Stimulated activated CD8-positive, alpha-beta memory T cell treated with anti-CD3 and anti-CD28 coated beads, Interleukin-4, amount 100 ng/mL, for 4 hours (primary cell): ENCODE measurements at regions not wholly inside any gene's neighbourhood (a gene's known extent, or its start where the extent isn't known, plus 50 kb on each side); places are given as distances from the start of the nearest gene placed in this dataset.

Source experiments
- DNase-seq, 2 donors: peaks; one replicate each; pipeline ENCODE4 v3.0.0-alpha.2; 2020; ENCODE audit warnings: low read depth in 2 of 2, low spot score in 1 of 2

- no peak for DNase-seq
These were observed 907.6 kb downstream of the EPHA4 start for GRCh38 chr2:220664272-220665107.

DNA sequence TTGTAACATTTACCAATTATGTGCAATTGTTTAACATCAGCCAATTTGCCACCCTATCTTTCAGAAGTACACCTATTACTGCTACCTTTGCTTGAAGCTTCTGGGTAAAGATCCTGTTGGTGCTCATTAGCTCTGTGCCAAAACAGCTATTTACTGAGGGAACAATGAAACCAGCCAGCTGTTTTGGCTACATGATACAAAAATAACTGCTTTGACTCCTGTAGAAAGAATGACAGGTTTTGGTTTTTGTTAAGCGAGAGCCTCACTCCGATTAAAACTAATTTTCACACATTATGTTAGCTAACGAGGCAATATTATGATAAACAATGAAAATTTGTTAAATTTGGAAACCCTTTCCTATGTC lies 907.0 kb downstream of the EPHA4 start:
- DNase-seq, result no peak

DNA sequence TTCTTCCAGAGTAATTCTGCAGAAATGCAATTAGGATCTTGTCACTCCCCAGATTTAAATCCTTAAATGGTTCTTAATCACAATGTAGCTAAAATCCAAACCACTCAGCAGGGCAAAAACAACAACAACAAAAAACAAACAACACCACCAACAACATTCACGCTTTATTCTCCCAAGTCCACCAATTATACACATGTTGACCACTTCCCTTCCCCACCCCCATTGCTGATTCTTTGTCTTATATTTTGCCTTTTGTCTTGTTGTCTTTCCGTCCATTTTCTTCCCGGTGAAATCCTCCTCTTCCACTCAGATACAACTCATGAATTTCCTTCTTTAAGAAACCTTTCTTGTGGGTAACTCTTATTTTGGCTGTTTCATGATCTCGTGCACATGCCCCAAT lies 902.8 kb downstream of the EPHA4 start:
- no peak for DNase-seq

GRCh38 chr2:220670511-220670910 lies 901.6 kb downstream of the EPHA4 start:
- no peak for DNase-seq

- no peak for DNase-seq
These were observed 898.8 kb downstream of the EPHA4 start for GRCh38 chr2:220673151-220673874.

GRCh38 chr2:220674033-220674432 lies 898.1 kb downstream of the EPHA4 start:
- DNase-seq, result no peak

- no peak for DNase-seq
These were observed 895.4 kb downstream of the EPHA4 start for GRCh38 chr2:220676695-220677094.

DNA sequence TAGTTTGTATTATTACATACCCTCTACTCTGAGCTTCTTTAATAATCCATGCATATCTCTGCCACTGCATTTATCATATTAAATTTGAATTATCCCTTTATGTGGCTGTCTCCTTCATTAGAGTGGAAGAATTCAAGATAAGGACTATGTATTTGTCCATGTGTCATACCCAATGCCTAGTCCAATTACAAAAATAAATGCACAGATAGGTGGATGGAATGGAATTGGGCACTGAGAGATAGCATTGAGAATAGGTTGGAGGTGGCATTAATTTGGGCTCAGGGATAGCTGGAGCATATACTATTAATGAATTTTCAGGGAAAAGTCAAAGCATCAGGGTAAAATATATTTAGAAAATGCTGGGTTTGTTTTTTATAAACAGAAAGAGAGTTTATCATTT lies 893.2 kb downstream of the EPHA4 start:
- no peak for DNase-seq

DNA sequence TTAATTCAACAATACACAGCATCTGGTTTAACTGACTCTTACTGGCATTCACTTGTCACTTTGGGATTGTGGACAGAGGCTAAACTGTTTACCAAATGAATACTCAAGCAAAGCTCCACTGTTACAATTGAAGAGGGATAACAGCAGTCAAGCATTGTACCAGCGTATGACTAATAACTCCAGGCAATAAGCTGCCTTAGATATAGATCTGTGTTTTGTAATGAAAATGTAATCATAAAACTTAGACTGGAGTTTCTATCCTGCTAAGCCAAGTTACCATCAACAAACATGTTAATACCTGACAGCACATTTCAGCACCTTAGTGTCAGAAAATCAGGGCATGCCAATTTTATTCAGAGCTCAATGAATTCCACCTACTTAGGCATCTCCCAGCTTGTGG lies 889.5 kb downstream of the EPHA4 start:
- no peak for DNase-seq

DNA sequence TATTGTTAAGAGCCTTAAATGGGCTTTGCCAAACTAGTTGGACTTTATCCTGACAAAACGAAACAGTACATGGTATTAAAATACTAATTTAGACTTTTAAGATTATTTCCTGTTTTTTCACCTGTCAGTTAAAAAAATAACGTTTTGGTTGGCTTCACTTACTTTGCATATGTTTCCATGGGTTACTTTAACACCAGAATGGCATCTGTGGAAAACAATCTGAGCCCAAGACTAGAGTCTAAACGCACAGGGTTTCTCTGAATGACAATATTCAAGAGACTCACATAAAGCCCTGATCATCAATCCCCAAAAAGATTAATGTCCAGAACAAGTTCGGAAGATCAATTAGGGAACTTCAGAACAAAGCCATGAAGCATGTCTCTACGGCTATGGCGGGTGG lies 888.0 kb downstream of the EPHA4 start:
- no peak for DNase-seq

DNA sequence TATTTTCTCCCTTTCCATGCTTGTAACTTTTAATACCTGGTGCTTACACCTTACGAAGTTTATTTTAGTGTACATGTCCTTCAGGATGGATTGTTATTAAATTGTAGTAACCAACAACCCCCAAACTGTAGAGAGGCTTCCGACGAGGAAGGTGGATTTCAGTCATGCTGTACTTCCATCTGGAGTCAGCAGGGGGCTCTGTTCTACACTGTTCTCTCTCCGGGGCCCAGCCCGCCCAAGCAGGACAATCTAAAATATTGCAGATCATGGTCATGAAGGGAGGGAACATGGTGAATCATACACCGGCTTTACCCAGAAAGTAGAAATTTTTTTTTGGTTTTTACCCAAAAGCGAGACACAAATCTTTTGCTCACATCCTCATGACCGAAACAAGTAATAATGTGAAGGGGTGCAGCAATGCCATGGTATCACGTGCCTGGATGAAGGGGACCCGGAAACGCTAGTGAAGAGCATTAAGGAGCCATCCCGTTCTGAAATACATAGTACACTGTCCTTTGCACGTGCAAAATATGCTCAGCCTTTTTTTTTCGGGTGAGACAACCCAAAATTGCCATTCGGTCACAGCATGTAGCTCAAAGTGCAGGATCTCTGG lies 884.8 kb downstream of the EPHA4 start:
- DNase-seq, result peak; percentile 14 to 17

DNA sequence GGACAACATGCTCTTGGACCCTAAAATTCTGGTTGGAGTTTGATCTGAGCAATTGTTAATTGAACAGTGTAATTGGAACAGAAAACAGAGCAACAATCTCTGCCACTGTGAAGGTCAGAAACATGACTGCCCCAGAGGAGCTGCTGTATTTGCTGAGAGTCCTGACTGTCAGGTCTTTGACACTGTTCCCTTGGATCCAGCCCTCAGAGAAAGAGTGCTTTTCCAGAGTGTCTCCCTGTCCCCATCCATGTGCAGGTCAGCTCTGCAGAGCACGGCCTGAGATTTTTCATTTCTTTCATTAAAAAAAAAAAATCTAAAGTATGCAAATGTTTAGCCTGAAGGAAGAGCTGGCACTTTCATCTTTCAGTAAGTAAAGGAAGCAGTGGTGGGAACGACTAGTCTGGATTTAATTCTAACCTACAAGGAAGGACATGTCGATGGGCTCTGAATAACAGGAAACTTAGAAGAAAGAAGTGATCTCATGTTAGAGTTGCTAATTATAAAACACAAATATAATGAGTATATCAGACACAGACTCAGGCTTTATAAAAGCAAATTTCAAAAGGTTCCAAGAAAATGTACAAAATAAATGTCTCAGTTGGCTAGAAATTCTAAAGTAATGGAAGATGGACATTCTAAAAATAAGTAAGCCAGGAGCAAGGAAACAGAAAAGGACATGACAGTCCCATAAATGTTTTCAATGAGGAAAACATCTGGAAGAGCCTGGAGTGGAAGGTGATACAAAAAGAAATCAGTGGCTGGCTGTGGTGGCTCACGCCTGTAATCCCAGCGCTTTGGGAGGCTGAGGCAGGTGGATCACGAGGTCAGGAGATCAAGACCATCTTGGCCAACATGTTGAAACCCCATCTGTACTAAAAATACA lies 876.5 kb downstream of the EPHA4 start:
- no peak for DNase-seq

- no peak for DNase-seq
These were observed 875.8 kb downstream of the EPHA4 start for GRCh38 chr2:220696280-220696669.

GRCh38 chr2:220697011-220697410 lies 875.1 kb downstream of the EPHA4 start:
- DNase-seq, result no peak

- DNase-seq, result no peak
These were observed 871.0 kb downstream of the EPHA4 start for GRCh38 chr2:220701115-220701514.

GRCh38 chr2:220703279-220703678 lies 868.8 kb downstream of the EPHA4 start:
- no peak for DNase-seq

DNA sequence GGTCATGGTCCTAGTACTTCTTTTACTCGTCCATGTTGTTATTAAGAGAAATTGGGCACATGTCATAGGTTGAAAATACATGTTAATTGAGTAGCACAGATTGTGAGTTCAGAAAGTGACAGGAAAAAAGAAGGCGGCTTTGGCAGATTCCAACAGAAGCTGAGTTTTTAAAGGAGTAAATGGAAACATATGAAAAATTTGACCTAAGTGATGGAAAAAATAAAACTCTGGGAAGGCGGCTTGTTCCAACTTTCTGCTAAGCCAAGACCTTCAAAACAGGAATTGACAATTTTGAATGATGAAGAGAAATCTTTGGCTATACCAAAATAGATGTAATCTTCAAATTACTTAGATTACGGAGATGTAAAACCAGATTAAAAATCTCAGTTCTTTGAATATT lies 868.0 kb downstream of the EPHA4 start:
- no peak for DNase-seq

- no peak for DNase-seq
These were observed 867.3 kb downstream of the EPHA4 start for GRCh38 chr2:220704810-220705209.

- DNase-seq, result no peak
These were observed 866.4 kb downstream of the EPHA4 start for GRCh38 chr2:220705678-220706077.

DNA sequence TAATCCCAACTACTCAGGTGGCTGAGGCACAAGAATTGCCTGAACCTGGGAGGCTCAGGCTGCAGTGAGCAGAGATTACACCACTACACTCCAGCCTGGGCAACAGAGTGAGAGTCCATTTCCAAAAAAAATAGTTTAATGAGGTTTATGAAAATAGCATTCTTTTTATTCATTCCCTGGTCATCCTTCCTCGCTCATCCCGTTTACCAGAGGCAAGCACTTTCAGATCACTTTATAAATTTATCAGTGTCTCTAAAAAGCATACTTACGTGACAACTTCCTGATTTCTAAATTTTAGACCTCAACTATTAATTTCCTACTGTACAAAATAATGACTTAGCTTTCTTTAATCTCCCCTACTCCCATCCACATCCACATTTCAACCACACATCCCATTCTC lies 864.8 kb downstream of the EPHA4 start:
- DNase-seq, result no peak

DNA sequence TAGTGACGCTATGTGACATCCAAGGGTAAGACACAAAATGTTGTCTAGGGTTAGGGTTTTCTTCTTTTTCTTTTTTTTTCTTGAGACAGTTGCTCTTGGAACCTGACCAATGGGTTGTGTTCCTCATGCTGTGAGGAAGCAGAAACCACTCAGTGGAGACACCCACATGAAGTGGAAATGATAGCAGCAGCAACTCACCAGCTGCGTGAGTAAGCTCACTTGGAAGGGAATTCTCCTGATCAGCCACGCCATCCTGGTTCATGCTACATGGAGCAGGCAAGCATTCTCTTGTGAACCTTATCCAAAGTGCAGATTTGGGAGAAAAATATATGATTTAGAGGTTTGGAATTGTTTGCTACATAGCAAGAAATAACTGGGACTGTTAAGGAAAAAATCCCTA lies 863.7 kb downstream of the EPHA4 start:
- no peak for DNase-seq
